ENCODE measurements at regions not wholly inside any gene's neighbourhood (a gene's known extent, or its start where the extent isn't known, plus 50 kb on each side); places are given as distances from the start of the nearest gene placed in this dataset.

GRCh38 chr15:97648728-97649127 is 311.8 kb upstream of the ARRDC4 start:
- DNase-seq (ENCODE audit: low read depth) = no peak
- H3K4me3 ChIP-seq (replicated peaks; ENCODE audit: low read depth, low read length) = no peak overlapping the region
- no peak for TF ChIP-seq CTCF (IDR thresholded peaks at IDR 0.05; ENCODE audit: low read length, missing control alignments)

- no peak overlapping the region for H3K4me3 ChIP-seq (replicated peaks; ENCODE audit: low read depth, low read length)
- no peak for DNase-seq (ENCODE audit: low read depth)
- TF ChIP-seq CTCF (IDR thresholded peaks at IDR 0.05; ENCODE audit: low read length, missing control alignments) = no peak
Observed at GRCh38 chr15:97652041-97652440, 308.5 kb upstream of the ARRDC4 start.

- no peak for DNase-seq (ENCODE audit: low read depth)
- TF ChIP-seq CTCF (IDR thresholded peaks at IDR 0.05; ENCODE audit: low read length, missing control alignments) = no peak
- H3K4me3 ChIP-seq (replicated peaks; ENCODE audit: low read depth, low read length) = no peak overlapping the region
Observed at GRCh38 chr15:97652700-97653167, 307.8 kb upstream of the ARRDC4 start.

- no peak for DNase-seq (ENCODE audit: low read depth)
- H3K4me3 ChIP-seq (replicated peaks; ENCODE audit: low read depth, low read length) = no peak overlapping the region
- TF ChIP-seq CTCF (IDR thresholded peaks at IDR 0.05; ENCODE audit: low read length, missing control alignments) = no peak
Observed at GRCh38 chr15:97653896-97654295, 306.6 kb upstream of the ARRDC4 start.

GRCh38 chr15:97654481-97655076 is 305.9 kb upstream of the ARRDC4 start:
- H3K4me3 ChIP-seq (replicated peaks; ENCODE audit: low read depth, low read length) = no peak overlapping the region
- no peak for TF ChIP-seq CTCF (IDR thresholded peaks at IDR 0.05; ENCODE audit: low read length, missing control alignments)
- no peak for DNase-seq (ENCODE audit: low read depth)

GRCh38 chr15:97661796-97662195 is 298.7 kb upstream of the ARRDC4 start:
- DNase-seq (ENCODE audit: low read depth) = no peak
- H3K4me3 ChIP-seq (replicated peaks; ENCODE audit: low read depth, low read length) = no peak overlapping the region
- no peak for TF ChIP-seq CTCF (IDR thresholded peaks at IDR 0.05; ENCODE audit: low read length, missing control alignments)

GRCh38 chr15:97672586-97672985 is 287.9 kb upstream of the ARRDC4 start:
- no peak for TF ChIP-seq CTCF (IDR thresholded peaks at IDR 0.05; ENCODE audit: low read length, missing control alignments)
- no peak for DNase-seq (ENCODE audit: low read depth)
- H3K4me3 ChIP-seq (replicated peaks; ENCODE audit: low read depth, low read length) = no peak overlapping the region

Data from fibroblast of pulmonary artery (primary cell).